ENCODE measurements at regions not wholly inside any gene's neighbourhood (a gene's known extent, or its start where the extent isn't known, plus 50 kb on each side); places are given as distances from the start of the nearest gene placed in this dataset.

GRCh38 chr4:171714791-171715454, 98.3 kb upstream of the GALNTL6 start:
- Histone ChIP-seq H3K9ac (ENCODE audit: low read length in 5 of 5) (no peak overlapping the region), H3K27ac (ENCODE audit: low read depth, low read length) (no peak overlapping the region), H3K4me3 (ENCODE audit: low read depth in 1 of 5, low read length in 5 of 5) (no peak overlapping the region), H3K36me3 (ENCODE audit: control insufficient read depth in 5 of 5, insufficient read depth in 5 of 5, low read length in 5 of 5) (no peaks in the 10 kb centered on the region), H3K4me1 (ENCODE audit: control insufficient read depth in 5 of 5, insufficient read depth in 5 of 5, low read length in 5 of 5) (no peaks in the 10 kb centered on the region), H3K27me3 (ENCODE audit: control insufficient read depth in 5 of 5, insufficient read depth in 4 of 5, low read length in 5 of 5) (no peaks in the 10 kb centered on the region), H3K9me3 (ENCODE audit: control insufficient read depth in 5 of 5, low read length in 5 of 5) (peaks cover 0 to 15% (median 0%) of the 10 kb centered on the region in 5 donors)

DNA sequence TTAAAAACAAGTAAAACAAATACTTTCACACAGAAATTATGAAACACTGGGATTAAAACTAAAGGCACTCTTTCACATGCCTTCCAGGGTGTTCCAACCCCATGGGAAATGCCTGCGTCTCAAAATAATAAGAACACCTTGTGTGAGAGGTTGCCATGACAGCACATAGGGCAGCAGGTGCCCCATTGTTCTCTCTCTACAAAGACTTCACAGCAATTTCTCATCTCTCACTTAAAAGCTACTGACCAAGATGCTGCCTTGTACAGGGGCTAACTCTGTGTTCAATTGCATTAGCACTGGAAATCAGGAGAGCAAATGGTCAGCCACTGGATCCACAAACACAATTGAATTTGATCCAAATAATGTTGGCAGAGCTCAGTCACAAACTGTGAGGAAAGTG, 102.5 kb upstream of the GALNTL6 start:
- H3K4me1 ChIP-seq (ENCODE audit: control insufficient read depth in 5 of 5, insufficient read depth in 5 of 5, low read length in 5 of 5), result no peaks in the 10 kb centered on the region
- peaks cover 0 to 11% (median 0%) of the 10 kb centered on the region in 5 donors for H3K9me3 ChIP-seq (ENCODE audit: control insufficient read depth in 5 of 5, low read length in 5 of 5)
- no peak overlapping the region for H3K27ac ChIP-seq (ENCODE audit: low read depth, low read length)
- H3K9ac ChIP-seq (ENCODE audit: low read length in 5 of 5), result no peak overlapping the region
- no peaks in the 10 kb centered on the region for H3K27me3 ChIP-seq (ENCODE audit: control insufficient read depth in 5 of 5, insufficient read depth in 4 of 5, low read length in 5 of 5)
- H3K4me3 ChIP-seq (ENCODE audit: low read depth in 1 of 5, low read length in 5 of 5), result no peak overlapping the region
- H3K36me3 ChIP-seq (ENCODE audit: control insufficient read depth in 5 of 5, insufficient read depth in 5 of 5, low read length in 5 of 5), result no peaks in the 10 kb centered on the region

DNA sequence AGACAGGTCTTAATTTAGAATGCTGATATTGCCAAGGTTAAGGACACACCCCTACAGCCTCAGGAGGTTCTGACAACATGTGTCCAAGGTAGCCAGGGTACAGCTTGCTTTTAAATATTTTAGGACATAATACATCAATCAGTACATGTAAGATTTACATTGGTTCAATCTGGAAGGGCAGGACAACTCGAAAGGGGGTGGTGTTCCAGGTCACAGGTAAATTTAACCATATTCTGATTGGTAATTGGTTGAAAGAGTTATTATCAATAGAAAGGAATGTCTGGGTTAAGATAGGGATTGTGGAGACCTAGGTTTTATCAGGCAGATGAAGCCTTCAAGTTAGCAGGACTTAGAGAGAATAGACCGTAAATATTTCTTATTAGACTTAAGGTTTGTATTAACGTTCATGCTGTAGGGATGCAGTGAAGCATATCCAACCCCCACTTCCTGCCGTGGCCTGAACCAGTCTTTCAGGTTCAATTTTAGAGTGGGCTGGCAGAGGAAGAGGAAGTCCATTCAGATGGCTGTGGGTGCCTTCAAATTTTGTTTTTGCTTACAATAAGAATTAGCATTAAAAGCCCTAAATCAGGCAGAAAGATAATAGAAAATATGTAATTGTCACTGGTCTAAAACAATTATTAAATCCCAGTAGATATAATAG, 136.5 kb upstream of the GALNTL6 start:
- Histone ChIP-seq H3K36me3 (ENCODE audit: control insufficient read depth in 5 of 5, insufficient read depth in 5 of 5, low read length in 5 of 5) (no peaks in the 10 kb centered on the region), H3K27me3 (ENCODE audit: control insufficient read depth in 5 of 5, insufficient read depth in 4 of 5, low read length in 5 of 5) (no peaks in the 10 kb centered on the region), H3K9ac (ENCODE audit: low read length in 5 of 5) (no peak overlapping the region), H3K27ac (ENCODE audit: low read depth, low read length) (no peak overlapping the region), H3K9me3 (ENCODE audit: control insufficient read depth in 5 of 5, low read length in 5 of 5) (no peaks in the 10 kb centered on the region), H3K4me3 (ENCODE audit: low read depth in 1 of 5, low read length in 5 of 5) (no peak overlapping the region), H3K4me1 (ENCODE audit: control insufficient read depth in 5 of 5, insufficient read depth in 5 of 5, low read length in 5 of 5) (no peaks in the 10 kb centered on the region)

DNA sequence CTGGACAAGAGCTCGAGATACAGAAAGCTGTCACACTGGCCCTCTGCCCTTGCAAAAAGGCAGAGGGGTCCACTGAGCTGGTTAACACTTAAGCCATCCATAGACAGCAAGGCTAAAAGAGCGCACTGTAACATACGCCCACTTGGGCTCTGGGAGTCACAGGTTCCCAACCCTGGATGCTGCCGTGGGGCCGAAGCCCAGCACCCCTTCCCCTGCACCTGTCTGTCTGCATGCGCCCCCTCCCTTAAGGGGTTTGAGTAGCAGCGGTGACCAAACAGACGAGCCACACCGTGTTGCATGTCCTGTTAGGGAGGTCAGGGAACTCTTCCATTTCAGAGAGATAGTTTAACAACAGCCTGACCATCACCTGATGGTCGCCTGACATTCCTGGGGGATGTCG, 138.4 kb upstream of the GALNTL6 start:
- Histone ChIP-seq H3K4me1 (ENCODE audit: control insufficient read depth in 5 of 5, insufficient read depth in 5 of 5, low read length in 5 of 5) (no peaks in the 10 kb centered on the region), H3K27ac (ENCODE audit: low read depth, low read length) (no peak overlapping the region), H3K27me3 (ENCODE audit: control insufficient read depth in 5 of 5, insufficient read depth in 4 of 5, low read length in 5 of 5) (no peaks in the 10 kb centered on the region), H3K9ac (ENCODE audit: low read length in 5 of 5) (no peak overlapping the region), H3K9me3 (ENCODE audit: control insufficient read depth in 5 of 5, low read length in 5 of 5) (no peaks in the 10 kb centered on the region), H3K36me3 (ENCODE audit: control insufficient read depth in 5 of 5, insufficient read depth in 5 of 5, low read length in 5 of 5) (no peaks in the 10 kb centered on the region), H3K4me3 (ENCODE audit: low read depth in 1 of 5, low read length in 5 of 5) (no peak overlapping the region)

GRCh38 chr4:171668403-171668802, 144.8 kb upstream of the GALNTL6 start:
- Histone ChIP-seq H3K27ac (ENCODE audit: low read depth, low read length) (no peak overlapping the region), H3K4me3 (ENCODE audit: low read depth in 1 of 5, low read length in 5 of 5) (no peak overlapping the region), H3K9ac (ENCODE audit: low read length in 5 of 5) (no peak overlapping the region), H3K27me3 (ENCODE audit: control insufficient read depth in 5 of 5, insufficient read depth in 4 of 5, low read length in 5 of 5) (no peaks in the 10 kb centered on the region), H3K9me3 (ENCODE audit: control insufficient read depth in 5 of 5, low read length in 5 of 5) (no peaks in the 10 kb centered on the region), H3K4me1 (ENCODE audit: control insufficient read depth in 5 of 5, insufficient read depth in 5 of 5, low read length in 5 of 5) (no peaks in the 10 kb centered on the region), H3K36me3 (ENCODE audit: control insufficient read depth in 5 of 5, insufficient read depth in 5 of 5, low read length in 5 of 5) (no peaks in the 10 kb centered on the region)

DNA sequence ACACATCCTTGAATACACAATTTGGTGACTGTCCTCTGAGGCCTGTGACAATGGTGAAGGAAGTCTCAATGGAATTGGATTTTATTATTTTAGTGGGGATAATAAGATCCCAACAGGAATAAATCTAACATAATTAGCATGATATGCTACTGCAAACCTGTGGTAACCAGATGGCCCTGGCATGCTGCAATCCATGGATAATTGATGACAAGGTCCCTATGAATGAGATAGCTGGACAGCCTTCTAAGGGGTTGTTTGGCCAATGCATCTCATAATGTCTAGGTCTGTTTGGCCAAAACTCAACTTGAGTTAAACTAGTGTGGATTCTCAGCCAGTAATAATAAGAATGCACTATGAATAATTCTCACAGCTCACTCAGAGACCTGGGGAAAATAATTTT, 145.3 kb upstream of the GALNTL6 start:
- H3K9ac ChIP-seq (ENCODE audit: low read length in 5 of 5), result no peak overlapping the region

DNA sequence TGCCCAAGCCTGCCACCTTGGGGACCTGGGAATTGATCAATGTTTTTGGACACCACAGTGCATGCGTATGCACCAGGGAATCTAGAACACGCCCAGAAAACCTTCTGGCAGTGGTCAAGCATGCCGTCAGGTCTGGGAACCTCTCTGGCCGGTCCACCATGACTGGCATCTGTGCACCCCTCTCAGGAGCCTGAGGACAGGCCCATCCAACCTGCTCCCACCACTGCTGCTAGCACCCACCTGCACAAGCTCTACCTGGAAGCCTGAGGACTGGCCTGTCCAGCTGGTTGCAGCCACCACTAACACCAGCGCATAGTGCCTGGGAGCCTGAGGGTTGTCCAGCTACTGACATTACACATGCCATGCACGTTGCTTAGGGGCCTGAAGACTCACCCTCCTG, 162.1 kb upstream of the GALNTL6 start:
- H3K27ac ChIP-seq (ENCODE audit: low read depth, low read length), result no peak overlapping the region
- peaks cover 0 to 2% (median 0%) of the 10 kb centered on the region in 5 donors for H3K27me3 ChIP-seq (ENCODE audit: control insufficient read depth in 5 of 5, insufficient read depth in 4 of 5, low read length in 5 of 5)
- H3K4me3 ChIP-seq (ENCODE audit: low read depth in 1 of 5, low read length in 5 of 5), result no peak overlapping the region
- H3K4me1 ChIP-seq (ENCODE audit: control insufficient read depth in 5 of 5, insufficient read depth in 5 of 5, low read length in 5 of 5), result no peaks in the 10 kb centered on the region
- peaks cover 0 to 10% (median 0%) of the 10 kb centered on the region in 5 donors for H3K9me3 ChIP-seq (ENCODE audit: control insufficient read depth in 5 of 5, low read length in 5 of 5)
- H3K9ac ChIP-seq (ENCODE audit: low read length in 5 of 5), result no peak overlapping the region
- no peaks in the 10 kb centered on the region for H3K36me3 ChIP-seq (ENCODE audit: control insufficient read depth in 5 of 5, insufficient read depth in 5 of 5, low read length in 5 of 5)

More for the DNA sequence above, 145.3 kb upstream of the GALNTL6 start:
- Histone ChIP-seq H3K27ac (ENCODE audit: low read depth, low read length) (no peak overlapping the region), H3K9me3 (ENCODE audit: control insufficient read depth in 5 of 5, low read length in 5 of 5) (no peaks in the 10 kb centered on the region), H3K36me3 (ENCODE audit: control insufficient read depth in 5 of 5, insufficient read depth in 5 of 5, low read length in 5 of 5) (no peaks in the 10 kb centered on the region), H3K27me3 (ENCODE audit: control insufficient read depth in 5 of 5, insufficient read depth in 4 of 5, low read length in 5 of 5) (no peaks in the 10 kb centered on the region), H3K4me3 (ENCODE audit: low read depth in 1 of 5, low read length in 5 of 5) (no peak overlapping the region), H3K4me1 (ENCODE audit: control insufficient read depth in 5 of 5, insufficient read depth in 5 of 5, low read length in 5 of 5) (no peaks in the 10 kb centered on the region)

- H3K36me3 ChIP-seq (ENCODE audit: control insufficient read depth in 5 of 5, insufficient read depth in 5 of 5, low read length in 5 of 5), result no peaks in the 10 kb centered on the region
- H3K27ac ChIP-seq (ENCODE audit: low read depth, low read length), result no peak overlapping the region
These were observed 162.7 kb upstream of the GALNTL6 start for GRCh38 chr4:171650543-171650942.

DNA sequence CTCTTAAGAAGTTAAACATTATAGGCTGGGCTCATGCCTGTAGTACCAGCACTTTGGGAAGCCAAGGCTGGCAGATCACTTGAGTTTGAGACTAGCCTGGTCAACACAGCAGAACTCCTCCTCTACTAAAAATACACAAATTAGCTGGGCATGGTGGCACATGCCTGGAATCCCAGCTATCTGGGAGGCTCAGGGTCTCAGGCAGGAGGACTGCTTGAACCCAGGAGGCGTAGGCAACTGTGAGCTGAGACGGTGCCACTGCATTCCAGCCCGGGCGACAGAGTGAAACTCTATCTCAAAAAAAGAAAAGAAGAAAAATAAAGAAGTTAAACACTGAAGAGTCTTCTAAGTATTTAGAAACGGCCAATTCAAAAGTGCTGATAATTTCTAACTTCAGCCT, 164.3 kb upstream of the GALNTL6 start:
- no peaks in the 10 kb centered on the region for H3K4me1 ChIP-seq (ENCODE audit: control insufficient read depth in 5 of 5, insufficient read depth in 5 of 5, low read length in 5 of 5)

More at GRCh38 chr4:171650543-171650942, 162.7 kb upstream of the GALNTL6 start:
- H3K9me3 ChIP-seq (ENCODE audit: control insufficient read depth in 5 of 5, low read length in 5 of 5), result peaks cover 0 to 10% (median 0%) of the 10 kb centered on the region in 5 donors
- no peak overlapping the region for H3K4me3 ChIP-seq (ENCODE audit: low read depth in 1 of 5, low read length in 5 of 5)
- no peak overlapping the region for H3K9ac ChIP-seq (ENCODE audit: low read length in 5 of 5)
- peaks cover 0 to 2% (median 0%) of the 10 kb centered on the region in 5 donors for H3K27me3 ChIP-seq (ENCODE audit: control insufficient read depth in 5 of 5, insufficient read depth in 4 of 5, low read length in 5 of 5)
- no peaks in the 10 kb centered on the region for H3K4me1 ChIP-seq (ENCODE audit: control insufficient read depth in 5 of 5, insufficient read depth in 5 of 5, low read length in 5 of 5)

GRCh38 chr4:171646984-171647383, 166.2 kb upstream of the GALNTL6 start:
- peaks cover 0 to 10% (median 0%) of the 10 kb centered on the region in 5 donors for H3K9me3 ChIP-seq (ENCODE audit: control insufficient read depth in 5 of 5, low read length in 5 of 5)
- no peaks in the 10 kb centered on the region for H3K36me3 ChIP-seq (ENCODE audit: control insufficient read depth in 5 of 5, insufficient read depth in 5 of 5, low read length in 5 of 5)
- peaks cover 0 to 2% (median 0%) of the 10 kb centered on the region in 5 donors for H3K27me3 ChIP-seq (ENCODE audit: control insufficient read depth in 5 of 5, insufficient read depth in 4 of 5, low read length in 5 of 5)
- no peak overlapping the region for H3K27ac ChIP-seq (ENCODE audit: low read depth, low read length)
- no peak overlapping the region for H3K9ac ChIP-seq (ENCODE audit: low read length in 5 of 5)
- H3K4me3 ChIP-seq (ENCODE audit: low read depth in 1 of 5, low read length in 5 of 5), result no peak overlapping the region
- H3K4me1 ChIP-seq (ENCODE audit: control insufficient read depth in 5 of 5, insufficient read depth in 5 of 5, low read length in 5 of 5), result no peaks in the 10 kb centered on the region

More for the DNA sequence above, 164.3 kb upstream of the GALNTL6 start:
- H3K27ac ChIP-seq (ENCODE audit: low read depth, low read length), result no peak overlapping the region
- H3K4me3 ChIP-seq (ENCODE audit: low read depth in 1 of 5, low read length in 5 of 5), result no peak overlapping the region
- H3K9ac ChIP-seq (ENCODE audit: low read length in 5 of 5), result no peak overlapping the region
- H3K36me3 ChIP-seq (ENCODE audit: control insufficient read depth in 5 of 5, insufficient read depth in 5 of 5, low read length in 5 of 5), result no peaks in the 10 kb centered on the region
- H3K9me3 ChIP-seq (ENCODE audit: control insufficient read depth in 5 of 5, low read length in 5 of 5), result peaks cover 0 to 10% (median 0%) of the 10 kb centered on the region in 5 donors
- peaks cover 0 to 2% (median 0%) of the 10 kb centered on the region in 5 donors for H3K27me3 ChIP-seq (ENCODE audit: control insufficient read depth in 5 of 5, insufficient read depth in 4 of 5, low read length in 5 of 5)
